ENCODE measurements at regions not wholly inside any gene's neighbourhood (a gene's known extent, or its start where the extent isn't known, plus 50 kb on each side); places are given as distances from the start of the nearest gene placed in this dataset.

- ATAC-seq (replicated peaks) (no peak), DNase-seq (no peak)
- Mint-ChIP-seq H3K36me3 (no peaks in the 10 kb centered on the region), H3K9me3 (peaks cover 0 to 3% of the 10 kb centered on the region in 2 donors), H3K27me3 (no peaks in the 10 kb centered on the region), H3K27ac (no peak overlapping the region), H3K4me3 (no peak overlapping the region), H3K4me1 (no peaks in the 10 kb centered on the region)
Observed at GRCh38 chr4:175190654-175191053, 272.5 kb downstream of the ADAM29 start.

- H3K4me1 Mint-ChIP-seq = no peaks in the 10 kb centered on the region
- peaks cover 0 to 2% of the 10 kb centered on the region in 2 donors for H3K9me3 Mint-ChIP-seq
- H3K27me3 Mint-ChIP-seq = no peaks in the 10 kb centered on the region
- no peaks in the 10 kb centered on the region for H3K36me3 Mint-ChIP-seq
- DNase-seq = no peak
- no peak overlapping the region for H3K4me3 Mint-ChIP-seq
- ATAC-seq (replicated peaks) = no peak
- no peak overlapping the region for H3K27ac Mint-ChIP-seq
Observed at GRCh38 chr4:175198056-175198455, 279.9 kb downstream of the ADAM29 start.

- Mint-ChIP-seq H3K4me3 (no peak overlapping the region), H3K4me1 (no peaks in the 10 kb centered on the region), H3K36me3 (no peaks in the 10 kb centered on the region), H3K27ac (no peak overlapping the region), H3K27me3 (no peaks in the 10 kb centered on the region), H3K9me3 (peaks cover 5 to 15% of the 10 kb centered on the region in 2 donors)
- DNase-seq (no peak), ATAC-seq (replicated peaks) (no peak)
Observed at GRCh38 chr4:175215208-175215607, 297.1 kb downstream of the ADAM29 start.

GRCh38 chr4:175215657-175216056, 297.5 kb downstream of the ADAM29 start:
- Mint-ChIP-seq H3K36me3 (no peaks in the 10 kb centered on the region), H3K27ac (no peak overlapping the region), H3K9me3 (peaks cover 5 to 15% of the 10 kb centered on the region in 2 donors), H3K4me1 (no peaks in the 10 kb centered on the region), H3K4me3 (no peak overlapping the region), H3K27me3 (no peaks in the 10 kb centered on the region)
- no peak for DNase-seq
- no peak for ATAC-seq (replicated peaks)

- ATAC-seq (replicated peaks) = no peak
- no peaks in the 10 kb centered on the region for H3K9me3 Mint-ChIP-seq
Observed at GRCh38 chr4:175229154-175229553, 311.0 kb downstream of the ADAM29 start.

GRCh38 chr4:175234162-175234561, 316.0 kb downstream of the ADAM29 start:
- H3K4me3 Mint-ChIP-seq = no peak overlapping the region
- H3K9me3 Mint-ChIP-seq = no peaks in the 10 kb centered on the region
- H3K4me1 Mint-ChIP-seq = no peaks in the 10 kb centered on the region
- ATAC-seq (replicated peaks) (no peak), DNase-seq (no peak)
- no peaks in the 10 kb centered on the region for H3K27me3 Mint-ChIP-seq
- no peaks in the 10 kb centered on the region for H3K36me3 Mint-ChIP-seq
- no peak overlapping the region for H3K27ac Mint-ChIP-seq

More at GRCh38 chr4:175229154-175229553, 311.0 kb downstream of the ADAM29 start:
- Mint-ChIP-seq H3K27me3 (no peaks in the 10 kb centered on the region), H3K4me1 (no peaks in the 10 kb centered on the region), H3K36me3 (no peaks in the 10 kb centered on the region), H3K27ac (no peak overlapping the region), H3K4me3 (no peak overlapping the region)
- no peak for DNase-seq

GRCh38 chr4:175238827-175239517, 320.8 kb downstream of the ADAM29 start:
- no peaks in the 10 kb centered on the region for H3K9me3 Mint-ChIP-seq
- no peak overlapping the region for H3K27ac Mint-ChIP-seq
- DNase-seq (no peak), ATAC-seq (replicated peaks) (no peak)
- H3K27me3 Mint-ChIP-seq = no peaks in the 10 kb centered on the region
- no peaks in the 10 kb centered on the region for H3K4me1 Mint-ChIP-seq
- no peaks in the 10 kb centered on the region for H3K36me3 Mint-ChIP-seq
- H3K4me3 Mint-ChIP-seq = no peak overlapping the region

- Mint-ChIP-seq H3K4me1 (no peaks in the 10 kb centered on the region), H3K27me3 (no peaks in the 10 kb centered on the region), H3K4me3 (no peak overlapping the region), H3K27ac (no peak overlapping the region), H3K36me3 (no peaks in the 10 kb centered on the region), H3K9me3 (peaks cover 6 to 10% of the 10 kb centered on the region in 2 donors)
- no peak for DNase-seq
- no peak for ATAC-seq (replicated peaks)
Observed at GRCh38 chr4:175246941-175247340, 328.8 kb downstream of the ADAM29 start.

GRCh38 chr4:175252642-175253041, 334.5 kb downstream of the ADAM29 start:
- ATAC-seq (replicated peaks) = no peak
- no peak overlapping the region for H3K27ac Mint-ChIP-seq
- peaks cover 1 to 3% of the 10 kb centered on the region in 2 donors for H3K9me3 Mint-ChIP-seq
- no peaks in the 10 kb centered on the region for H3K4me1 Mint-ChIP-seq
- DNase-seq = no peak
- no peaks in the 10 kb centered on the region for H3K36me3 Mint-ChIP-seq
- no peak overlapping the region for H3K4me3 Mint-ChIP-seq
- H3K27me3 Mint-ChIP-seq = no peaks in the 10 kb centered on the region

GRCh38 chr4:175253184-175253902, 335.2 kb downstream of the ADAM29 start:
- Mint-ChIP-seq H3K4me1 (no peaks in the 10 kb centered on the region), H3K9me3 (peaks cover 1 to 3% of the 10 kb centered on the region in 2 donors), H3K36me3 (no peaks in the 10 kb centered on the region), H3K27ac (no peak overlapping the region), H3K27me3 (no peaks in the 10 kb centered on the region), H3K4me3 (no peak overlapping the region)
- ATAC-seq (replicated peaks) (no peak), DNase-seq (no peak)

- H3K9me3 Mint-ChIP-seq = no peaks in the 10 kb centered on the region
- DNase-seq (no peak), ATAC-seq (replicated peaks) (no peak)
- H3K4me1 Mint-ChIP-seq = no peaks in the 10 kb centered on the region
- no peaks in the 10 kb centered on the region for H3K36me3 Mint-ChIP-seq
- H3K27me3 Mint-ChIP-seq = no peaks in the 10 kb centered on the region
- H3K4me3 Mint-ChIP-seq = no peak overlapping the region
- no peak overlapping the region for H3K27ac Mint-ChIP-seq
Observed at GRCh38 chr4:175263537-175263936, 345.4 kb downstream of the ADAM29 start.

- H3K27me3 Mint-ChIP-seq = no peaks in the 10 kb centered on the region
- no peak overlapping the region for H3K27ac Mint-ChIP-seq
- H3K4me3 Mint-ChIP-seq = no peak overlapping the region
- DNase-seq = no peak
- ATAC-seq (replicated peaks) = no peak
- H3K36me3 Mint-ChIP-seq = peaks cover 0 to 1% of the 10 kb centered on the region in 2 donors
- H3K4me1 Mint-ChIP-seq = no peaks in the 10 kb centered on the region
- H3K9me3 Mint-ChIP-seq = no peaks in the 10 kb centered on the region
Observed at GRCh38 chr4:175271010-175271630, 353.0 kb downstream of the ADAM29 start.

- ATAC-seq (replicated peaks) = no peak
- Mint-ChIP-seq H3K27me3 (no peaks in the 10 kb centered on the region), H3K4me3 (no peak overlapping the region), H3K27ac (no peak overlapping the region), H3K4me1 (no peaks in the 10 kb centered on the region), H3K36me3 (peaks cover 0 to 1% of the 10 kb centered on the region in 2 donors), H3K9me3 (no peaks in the 10 kb centered on the region)
- DNase-seq = no peak
Observed at GRCh38 chr4:175273995-175274753, 356.0 kb downstream of the ADAM29 start.

GRCh38 chr4:175277816-175278215, 359.7 kb downstream of the ADAM29 start:
- Mint-ChIP-seq H3K4me3 (no peak overlapping the region), H3K27ac (no peak overlapping the region), H3K9me3 (no peaks in the 10 kb centered on the region), H3K4me1 (no peaks in the 10 kb centered on the region), H3K27me3 (no peaks in the 10 kb centered on the region), H3K36me3 (no peaks in the 10 kb centered on the region)
- ATAC-seq (replicated peaks) (no peak), DNase-seq (no peak)

Measured in stimulated activated naive B cell treated with anti-CD40 and anti-IgM and Interleukin-4, amounts not matched to agents 10 μg/mL and 1 μg/mL and 100 μg/mL, for 72 hours (primary cell).